KMS-11 (cell line): ENCODE measurements at regions not wholly inside any gene's neighbourhood (a gene's known extent, or its start where the extent isn't known, plus 50 kb on each side); places are given as distances from the start of the nearest gene placed in this dataset.

ENCODE experiments used
- H2AFZ ChIP-seq: fragments of 200-600 bp; sonication (generic); 2 replicates; pipeline ENCODE4 v1.6.1; 2016; ENCODE audit warnings: antibody characterized with exemption, mixed run types, low read depth
- H3K27ac ChIP-seq: fragments of 200-600 bp; sonication (generic); 2 replicates; pipeline ENCODE4 v1.6.1; 2016; ENCODE audit warnings: mild to moderate bottlenecking, mixed run types
- H3K27me3 ChIP-seq: fragments of 200-600 bp; sonication (generic); 2 replicates; pipeline ENCODE4 v1.6.1; 2017; ENCODE audit warnings: mild to moderate bottlenecking, low read depth, mixed run types, moderate library complexity; ENCODE audit not compliant: insufficient read depth
- H3K36me3 ChIP-seq: fragments of 200-600 bp; sonication (generic); 2 replicates; pipeline ENCODE4 v1.6.1; 2017; ENCODE audit warnings: mild to moderate bottlenecking, mixed run types; ENCODE audit not compliant: insufficient read depth
- H3K4me1 ChIP-seq: fragments of 200-600 bp; sonication (generic); 2 replicates; pipeline ENCODE4 v1.6.1; 2016; ENCODE audit warnings: mild to moderate bottlenecking, low read depth, mixed run types; ENCODE audit not compliant: poor library complexity, severe bottlenecking
- H3K4me2 ChIP-seq: fragments of 200-600 bp; sonication (generic); 2 replicates; pipeline ENCODE4 v1.7.0; 2016; ENCODE audit warnings: mild to moderate bottlenecking, mixed run types
- H3K4me3 ChIP-seq: fragments of 200-600 bp; sonication (generic); IDR thresholded peaks from 2 replicates; pipeline ENCODE4 v1.6.1; 2017; ENCODE audit warnings: low read depth, low read length, mixed read lengths; ENCODE audit not compliant: insufficient read depth
- H3K79me2 ChIP-seq: fragments of 200-600 bp; sonication (generic); 2 replicates; pipeline ENCODE4 v1.6.1; 2016; ENCODE audit warnings: low read depth, mixed run types; ENCODE audit not compliant: insufficient read depth
- H3K9ac ChIP-seq: fragments of 200-600 bp; sonication (generic); 2 replicates; pipeline ENCODE4 v1.6.1; 2016; ENCODE audit warnings: mild to moderate bottlenecking, mixed run types
- H4K20me1 ChIP-seq: fragments of 200-600 bp; sonication (generic); 2 replicates; pipeline ENCODE4 v1.6.1; 2016; ENCODE audit warnings: mild to moderate bottlenecking, mixed run types; ENCODE audit not compliant: insufficient read depth
- TF ChIP-seq, protein P1 (sequence below): fragments of 200-600 bp; sonication (generic); conservative IDR thresholded peaks from 2 replicates; pipeline ENCODE4 v1.6.1; 2017; ENCODE audit warnings: low read depth, mild to moderate bottlenecking, antibody characterized with exemption, low read length, moderate library complexity, mixed read lengths

DNA sequence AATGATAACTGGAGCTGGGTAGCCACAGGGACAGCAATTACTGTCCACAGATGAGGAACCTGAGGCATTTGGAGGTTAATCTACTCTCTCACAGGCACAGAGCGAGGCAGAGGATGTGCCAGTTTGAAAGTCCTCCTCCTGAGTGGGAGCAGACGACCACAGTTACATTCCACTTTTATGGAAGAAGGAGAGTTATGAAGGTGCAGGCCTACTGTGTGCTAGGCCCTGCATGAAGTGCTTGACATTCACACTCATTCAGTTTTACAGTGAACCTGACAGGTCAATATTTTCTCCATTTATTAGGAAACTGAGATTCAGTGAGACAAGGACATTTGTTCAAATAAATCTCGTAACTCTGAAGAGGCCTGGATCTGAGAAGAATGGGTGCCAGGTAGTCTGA lies 142.0 kb downstream of the TDRD15 start:
- Histone ChIP-seq H3K4me2 (no peak overlapping the region), H3K79me2 (no peaks in the 10 kb centered on the region), H3K27ac (no peak overlapping the region), H3K9ac (no peak overlapping the region), H3K27me3 (no peaks in the 10 kb centered on the region), H3K36me3 (no peaks in the 10 kb centered on the region), H3K4me1 (no peaks in the 10 kb centered on the region), H2AFZ (no peak overlapping the region), H4K20me1 (no peaks in the 10 kb centered on the region), H3K4me3 (no peak overlapping the region)
- TF ChIP-seq, protein P1, sequence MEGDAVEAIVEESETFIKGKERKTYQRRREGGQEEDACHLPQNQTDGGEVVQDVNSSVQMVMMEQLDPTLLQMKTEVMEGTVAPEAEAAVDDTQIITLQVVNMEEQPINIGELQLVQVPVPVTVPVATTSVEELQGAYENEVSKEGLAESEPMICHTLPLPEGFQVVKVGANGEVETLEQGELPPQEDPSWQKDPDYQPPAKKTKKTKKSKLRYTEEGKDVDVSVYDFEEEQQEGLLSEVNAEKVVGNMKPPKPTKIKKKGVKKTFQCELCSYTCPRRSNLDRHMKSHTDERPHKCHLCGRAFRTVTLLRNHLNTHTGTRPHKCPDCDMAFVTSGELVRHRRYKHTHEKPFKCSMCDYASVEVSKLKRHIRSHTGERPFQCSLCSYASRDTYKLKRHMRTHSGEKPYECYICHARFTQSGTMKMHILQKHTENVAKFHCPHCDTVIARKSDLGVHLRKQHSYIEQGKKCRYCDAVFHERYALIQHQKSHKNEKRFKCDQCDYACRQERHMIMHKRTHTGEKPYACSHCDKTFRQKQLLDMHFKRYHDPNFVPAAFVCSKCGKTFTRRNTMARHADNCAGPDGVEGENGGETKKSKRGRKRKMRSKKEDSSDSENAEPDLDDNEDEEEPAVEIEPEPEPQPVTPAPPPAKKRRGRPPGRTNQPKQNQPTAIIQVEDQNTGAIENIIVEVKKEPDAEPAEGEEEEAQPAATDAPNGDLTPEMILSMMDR = no peak

GRCh38 chr2:21267232-21267835 lies 143.6 kb downstream of the TDRD15 start:
- H3K4me3 ChIP-seq = no peak overlapping the region
- H4K20me1 ChIP-seq = no peaks in the 10 kb centered on the region
- no peaks in the 10 kb centered on the region for H3K79me2 ChIP-seq
- TF ChIP-seq, protein P1 = no peak
- no peaks in the 10 kb centered on the region for H3K27me3 ChIP-seq
- H3K9ac ChIP-seq = no peak overlapping the region
- no peak overlapping the region for H3K4me2 ChIP-seq
- no peaks in the 10 kb centered on the region for H3K4me1 ChIP-seq
- H3K27ac ChIP-seq = no peak overlapping the region
- H3K36me3 ChIP-seq = no peaks in the 10 kb centered on the region
- H2AFZ ChIP-seq = no peak overlapping the region

GRCh38 chr2:21268197-21268877 lies 144.6 kb downstream of the TDRD15 start:
- no peak overlapping the region for H3K4me3 ChIP-seq
- no peak overlapping the region for H2AFZ ChIP-seq
- TF ChIP-seq, protein P1 = no peak
- H3K36me3 ChIP-seq = no peaks in the 10 kb centered on the region
- no peak overlapping the region for H3K4me2 ChIP-seq
- no peaks in the 10 kb centered on the region for H4K20me1 ChIP-seq
- no peak overlapping the region for H3K9ac ChIP-seq
- no peaks in the 10 kb centered on the region for H3K4me1 ChIP-seq
- no peaks in the 10 kb centered on the region for H3K79me2 ChIP-seq
- H3K27me3 ChIP-seq = no peaks in the 10 kb centered on the region
- no peak overlapping the region for H3K27ac ChIP-seq

DNA sequence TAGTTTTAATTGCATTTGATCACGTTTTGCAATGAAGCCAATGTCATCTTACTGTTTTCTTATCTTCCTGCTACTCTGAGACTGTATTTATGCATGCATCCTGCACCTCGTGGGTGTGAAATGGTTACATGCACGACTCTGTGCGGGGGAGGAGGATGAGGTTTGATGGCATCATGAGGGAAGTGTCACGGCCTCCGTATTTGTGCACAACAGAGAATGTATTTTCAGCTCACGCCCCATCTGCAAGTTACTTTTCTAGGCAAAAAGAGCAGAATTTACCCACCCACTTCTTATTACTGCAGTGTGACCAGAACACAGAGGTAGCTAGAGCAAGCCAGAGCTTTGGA lies 145.1 kb downstream of the TDRD15 start:
- Histone ChIP-seq H4K20me1 (no peaks in the 10 kb centered on the region), H3K27me3 (no peaks in the 10 kb centered on the region), H3K9ac (no peak overlapping the region), H3K79me2 (no peaks in the 10 kb centered on the region), H3K27ac (no peak overlapping the region), H2AFZ (no peak overlapping the region), H3K4me2 (no peak overlapping the region), H3K4me1 (no peaks in the 10 kb centered on the region), H3K36me3 (no peaks in the 10 kb centered on the region), H3K4me3 (no peak overlapping the region)
- TF ChIP-seq, protein P1 = no peak
